Vagina (tissue), 2 donors: ENCODE measurements at regions not wholly inside any gene's neighbourhood (a gene's known extent, or its start where the extent isn't known, plus 50 kb on each side); places are given as distances from the start of the nearest gene placed in this dataset.

Source experiments
- POLR2A ChIP-seq, 2 donors: fragments of 450-650 bp; IDR thresholded peaks; one replicate each; pipeline ENCODE4 v1.6.1; 2017; ENCODE audit warnings: antibody characterized with exemption in 2 of 2, mild to moderate bottlenecking in 2 of 2, moderate library complexity in 2 of 2
- TF ChIP-seq, protein P1 (sequence below), 3 experiments: fragments of 450-650 bp in 2 of 3; fragments of 200-600 bp in 1 of 3; sonication (generic) in 1 of 3; IDR thresholded peaks; one replicate each; pipeline ENCODE4 v1.5.1; 2017 to 2019; ENCODE audit warnings: antibody characterized with exemption in 3 of 3, mild to moderate bottlenecking in 2 of 3, moderate library complexity in 2 of 3

DNA sequence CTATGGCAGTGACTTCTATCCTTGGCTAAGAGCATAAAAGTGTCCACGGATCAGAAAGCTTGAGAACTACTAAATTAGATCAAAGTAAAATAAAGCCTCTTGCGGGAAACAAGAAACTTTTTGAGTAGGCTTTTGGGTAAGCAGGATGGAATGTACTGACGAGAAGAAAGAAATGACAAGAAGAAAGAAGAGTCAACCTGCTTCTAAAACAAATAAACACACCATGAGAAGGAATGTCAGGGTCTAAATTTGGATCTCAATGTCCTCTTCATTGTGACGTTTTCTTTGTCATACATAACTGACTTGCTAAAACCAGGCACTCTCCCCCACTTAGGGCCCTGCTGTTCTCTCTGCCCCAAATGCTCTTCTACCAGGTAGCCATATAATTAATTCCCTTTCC, 290.1 kb upstream of the PTGER4 start:
- TF ChIP-seq, protein P1, sequence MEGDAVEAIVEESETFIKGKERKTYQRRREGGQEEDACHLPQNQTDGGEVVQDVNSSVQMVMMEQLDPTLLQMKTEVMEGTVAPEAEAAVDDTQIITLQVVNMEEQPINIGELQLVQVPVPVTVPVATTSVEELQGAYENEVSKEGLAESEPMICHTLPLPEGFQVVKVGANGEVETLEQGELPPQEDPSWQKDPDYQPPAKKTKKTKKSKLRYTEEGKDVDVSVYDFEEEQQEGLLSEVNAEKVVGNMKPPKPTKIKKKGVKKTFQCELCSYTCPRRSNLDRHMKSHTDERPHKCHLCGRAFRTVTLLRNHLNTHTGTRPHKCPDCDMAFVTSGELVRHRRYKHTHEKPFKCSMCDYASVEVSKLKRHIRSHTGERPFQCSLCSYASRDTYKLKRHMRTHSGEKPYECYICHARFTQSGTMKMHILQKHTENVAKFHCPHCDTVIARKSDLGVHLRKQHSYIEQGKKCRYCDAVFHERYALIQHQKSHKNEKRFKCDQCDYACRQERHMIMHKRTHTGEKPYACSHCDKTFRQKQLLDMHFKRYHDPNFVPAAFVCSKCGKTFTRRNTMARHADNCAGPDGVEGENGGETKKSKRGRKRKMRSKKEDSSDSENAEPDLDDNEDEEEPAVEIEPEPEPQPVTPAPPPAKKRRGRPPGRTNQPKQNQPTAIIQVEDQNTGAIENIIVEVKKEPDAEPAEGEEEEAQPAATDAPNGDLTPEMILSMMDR (IDR thresholded peaks at IDR 0.05) = no peak
- TF ChIP-seq POLR2A (IDR thresholded peaks at IDR 0.05) = no peak
